ENCODE measurements at regions not wholly inside any gene's neighbourhood (a gene's known extent, or its start where the extent isn't known, plus 50 kb on each side); places are given as distances from the start of the nearest gene placed in this dataset.

GRCh38 chr2:128801576-128801975, 482.9 kb upstream of the HS6ST1 start:
- 63% methylated on average over 1 of the region's 1 CpG for WGBS (ENCODE audit: low lambda C conversion rate, missing lambda C conversion rate)
- no peak overlapping the region for H3K4me2 ChIP-seq
- H3K36me3 ChIP-seq (replicated peaks; ENCODE audit: insufficient read depth, low read depth) = no peaks in the 10 kb centered on the region
- no peak overlapping the region for H3K4me3 ChIP-seq
- no peak overlapping the region for H2AFZ ChIP-seq
- H3K27me3 ChIP-seq = no peaks in the 10 kb centered on the region
- H3K9me3 ChIP-seq (ENCODE audit: low read depth) = no peaks in the 10 kb centered on the region
- TF ChIP-seq EZH2phosphoT487 (IDR thresholded peaks at IDR 0.05; ENCODE audit: low read depth, severe bottlenecking, unreplicated experiment) = no peak
- TF ChIP-seq EZH2 (IDR thresholded peaks at IDR 0.05; ENCODE audit: borderline replicate concordance) = no peak
- no peak for TF ChIP-seq CTCF (IDR thresholded peaks at IDR 0.05; ENCODE audit: poor library complexity)
- no peaks in the 10 kb centered on the region for H4K20me1 ChIP-seq (ENCODE audit: insufficient read depth, poor library complexity, severe bottlenecking)
- H3K27ac ChIP-seq = no peak overlapping the region
- H3K79me2 ChIP-seq = no peaks in the 10 kb centered on the region
- no peaks in the 10 kb centered on the region for H3K9me2 ChIP-seq (replicated peaks; ENCODE audit: insufficient read depth)
- DNase-seq (ENCODE audit: low spot score) = no peak
- no peaks in the 10 kb centered on the region for H3K4me1 ChIP-seq (ENCODE audit: insufficient read depth)

GRCh38 chr2:128803222-128803621, 484.6 kb upstream of the HS6ST1 start:
- Histone ChIP-seq H3K4me1 (ENCODE audit: insufficient read depth) (no peaks in the 10 kb centered on the region), H3K4me2 (no peak overlapping the region), H3K9me3 (ENCODE audit: low read depth) (no peaks in the 10 kb centered on the region), H3K4me3 (no peak overlapping the region), H3K9me2 (replicated peaks; ENCODE audit: insufficient read depth) (no peaks in the 10 kb centered on the region), H2AFZ (no peak overlapping the region), H3K27me3 (no peaks in the 10 kb centered on the region), H3K36me3 (replicated peaks; ENCODE audit: insufficient read depth, low read depth) (no peaks in the 10 kb centered on the region), H3K79me2 (no peaks in the 10 kb centered on the region), H3K27ac (no peak overlapping the region), H4K20me1 (ENCODE audit: insufficient read depth, poor library complexity, severe bottlenecking) (no peaks in the 10 kb centered on the region)
- TF ChIP-seq EZH2 (IDR thresholded peaks at IDR 0.05; ENCODE audit: borderline replicate concordance) = no peak
- no peak for TF ChIP-seq EZH2phosphoT487 (IDR thresholded peaks at IDR 0.05; ENCODE audit: low read depth, severe bottlenecking, unreplicated experiment)
- TF ChIP-seq CTCF (IDR thresholded peaks at IDR 0.05; ENCODE audit: poor library complexity) = no peak
- no peak for DNase-seq (ENCODE audit: low spot score)
- WGBS (ENCODE audit: low lambda C conversion rate, missing lambda C conversion rate) = 92% methylated on average over 2 of the region's 2 CpGs

DNA sequence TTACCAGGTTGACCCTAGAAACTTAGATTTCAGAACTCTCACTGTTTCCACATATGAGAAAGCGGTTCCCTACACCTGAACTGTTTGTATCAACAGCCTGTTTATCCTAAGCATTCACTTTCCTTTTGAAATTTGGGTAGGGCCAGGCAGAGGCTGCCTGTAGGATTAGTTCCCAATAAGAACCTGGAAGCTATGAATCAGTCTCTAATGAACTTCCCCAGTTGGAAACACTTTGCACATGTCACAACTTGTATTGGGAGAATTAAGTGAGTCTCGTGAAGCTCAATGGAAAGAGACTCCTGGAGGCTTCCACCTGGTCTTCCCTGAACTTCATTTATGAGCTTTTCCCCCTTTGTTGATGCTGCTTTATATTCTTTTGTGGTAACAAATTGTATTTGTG, 486.6 kb upstream of the HS6ST1 start:
- WGBS (ENCODE audit: low lambda C conversion rate, missing lambda C conversion rate) = 81% methylated on average over 2 of the region's 2 CpGs
- Histone ChIP-seq H3K79me2 (no peaks in the 10 kb centered on the region), H4K20me1 (ENCODE audit: insufficient read depth, poor library complexity, severe bottlenecking) (no peaks in the 10 kb centered on the region), H3K4me3 (no peak overlapping the region), H3K27me3 (no peaks in the 10 kb centered on the region), H3K4me2 (no peak overlapping the region), H3K9me2 (replicated peaks; ENCODE audit: insufficient read depth) (no peaks in the 10 kb centered on the region), H3K36me3 (replicated peaks; ENCODE audit: insufficient read depth, low read depth) (no peaks in the 10 kb centered on the region), H3K27ac (no peak overlapping the region), H3K9me3 (ENCODE audit: low read depth) (no peaks in the 10 kb centered on the region), H3K4me1 (ENCODE audit: insufficient read depth) (peaks cover 4% of the 10 kb centered on the region), H2AFZ (no peak overlapping the region)
- no peak for DNase-seq (ENCODE audit: low spot score)
- TF ChIP-seq EZH2phosphoT487 (IDR thresholded peaks at IDR 0.05; ENCODE audit: low read depth, severe bottlenecking, unreplicated experiment) = no peak
- no peak for TF ChIP-seq EZH2 (IDR thresholded peaks at IDR 0.05; ENCODE audit: borderline replicate concordance)
- no peak for TF ChIP-seq CTCF (IDR thresholded peaks at IDR 0.05; ENCODE audit: poor library complexity)

DNA sequence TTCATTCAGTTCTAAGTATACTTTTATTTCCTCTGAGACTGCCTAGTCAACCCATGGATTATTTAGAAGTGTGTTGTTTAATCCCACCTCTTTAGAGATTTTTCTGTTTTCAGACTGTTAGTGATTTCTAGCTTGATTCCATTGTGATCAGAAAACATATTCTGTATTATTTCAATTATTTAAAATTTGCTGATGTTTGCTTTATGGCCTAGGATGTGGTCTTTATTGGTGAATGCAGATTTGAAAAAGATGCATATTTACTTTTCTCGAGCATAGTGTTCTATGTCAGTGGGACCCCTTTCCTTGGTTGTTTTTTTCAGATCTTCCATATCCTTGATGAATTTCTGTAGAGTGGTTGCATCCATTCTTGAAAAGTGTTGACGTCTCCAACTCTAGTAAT, 487.2 kb upstream of the HS6ST1 start:
- Histone ChIP-seq H3K4me1 (ENCODE audit: insufficient read depth) (peaks cover 4% of the 10 kb centered on the region), H3K4me2 (no peak overlapping the region), H3K79me2 (no peaks in the 10 kb centered on the region), H3K4me3 (no peak overlapping the region), H3K27me3 (no peaks in the 10 kb centered on the region), H3K9me3 (ENCODE audit: low read depth) (no peaks in the 10 kb centered on the region), H3K27ac (no peak overlapping the region), H4K20me1 (ENCODE audit: insufficient read depth, poor library complexity, severe bottlenecking) (no peaks in the 10 kb centered on the region), H3K9me2 (replicated peaks; ENCODE audit: insufficient read depth) (no peaks in the 10 kb centered on the region), H3K36me3 (replicated peaks; ENCODE audit: insufficient read depth, low read depth) (no peaks in the 10 kb centered on the region), H2AFZ (no peak overlapping the region)
- no peak for DNase-seq (ENCODE audit: low spot score)
- WGBS (ENCODE audit: low lambda C conversion rate, missing lambda C conversion rate) = 91% methylated on average over 2 of the region's 2 CpGs
- TF ChIP-seq CTCF (IDR thresholded peaks at IDR 0.05; ENCODE audit: poor library complexity) (no peak), EZH2 (IDR thresholded peaks at IDR 0.05; ENCODE audit: borderline replicate concordance) (no peak), EZH2phosphoT487 (IDR thresholded peaks at IDR 0.05; ENCODE audit: low read depth, severe bottlenecking, unreplicated experiment) (no peak)
